GM23248 (cell line): ENCODE measurements at regions not wholly inside any gene's neighbourhood (a gene's known extent, or its start where the extent isn't known, plus 50 kb on each side); places are given as distances from the start of the nearest gene placed in this dataset.

Experiments
- EZH2 ChIP-seq: fragments of 200-600 bp; sonication (generic); IDR thresholded peaks from 2 replicates; pipeline ENCODE4 v1.6.1; 2018; ENCODE audit warnings: antibody characterized with exemption, mild to moderate bottlenecking; ENCODE audit not compliant: insufficient read depth, poor library complexity, severe bottlenecking
- EZH2phosphoT487 ChIP-seq: fragments of 200-600 bp; sonication (generic); IDR thresholded peaks from 2 replicates; pipeline ENCODE4 v1.6.1; 2018; ENCODE audit warnings: antibody characterized with exemption, moderate library complexity, mild to moderate bottlenecking, low read depth; ENCODE audit not compliant: insufficient read depth

- TF ChIP-seq EZH2phosphoT487 (peak; percentile 81; the same call in 1 of the 2 replicates), EZH2 (no peak)
Measured at GRCh38 chr16:64339052-64339770, 782.7 kb downstream of the CDH11 start.
